ENCODE measurements at regions not wholly inside any gene's neighbourhood (a gene's known extent, or its start where the extent isn't known, plus 50 kb on each side); places are given as distances from the start of the nearest gene placed in this dataset.

DNA sequence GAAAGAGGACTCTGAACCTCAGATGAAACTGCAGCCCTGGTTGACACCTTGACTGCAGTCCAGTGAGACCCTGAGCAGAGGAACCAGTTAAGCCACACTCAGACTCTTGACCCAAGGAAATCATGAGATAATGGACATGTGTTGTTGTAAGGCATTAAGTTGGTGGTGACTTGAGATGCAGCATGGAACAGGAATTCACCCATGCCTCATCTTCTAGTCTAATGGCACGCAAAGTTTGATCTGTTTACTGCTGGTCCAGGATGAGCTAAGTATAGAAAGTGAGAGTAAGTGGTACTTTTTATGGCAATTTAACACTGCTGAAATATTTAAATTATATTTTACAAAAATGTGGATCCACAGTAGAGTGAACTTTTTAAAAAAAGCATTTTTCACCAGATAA lies 51.3 kb upstream of the LTBP1 start (continued):
- TF ChIP-seq CBX5 (IDR thresholded peaks at IDR 0.05; ENCODE audit: low read depth, low read length) (no peak), JUN (IDR thresholded peaks at IDR 0.05; ENCODE audit: low read depth, low read length) (no peak)
